Esophagus squamous epithelium (tissue), 5 donors: ENCODE measurements at regions not wholly inside any gene's neighbourhood (a gene's known extent, or its start where the extent isn't known, plus 50 kb on each side); places are given as distances from the start of the nearest gene placed in this dataset.

Experiments
- DNase-seq: peaks from one replicate; lab custom pipeline; 2025; lab: John Stamatoyannopoulos, UW
- H3K27ac ChIP-seq, 4 donors: fragments of 200-600 bp; sonication (generic); one replicate each; pipeline ENCODE4 v1.5.1; 2016 to 2019; ENCODE audit warnings: mild to moderate bottlenecking in 1 of 4
- H3K27me3 ChIP-seq, 4 donors: fragments of 200-600 bp; sonication (generic); 1 replicate in 3 of 4; 2 replicates in 1 of 4; pipeline versions ENCODE4 v1.5.1 to v1.6.0; 2017 to 2021; ENCODE audit warnings: antibody characterized with exemption in 1 of 4
- H3K36me3 ChIP-seq, 3 donors: fragments of 200-600 bp; sonication (generic); one replicate each; pipeline ENCODE4 v1.5.1; 2016 to 2019
- H3K4me1 ChIP-seq, 3 donors: fragments of 200-600 bp; sonication (generic); one replicate each; pipeline ENCODE4 v1.5.1; 2017 to 2019
- H3K4me3 ChIP-seq, 4 donors: fragments of 200-600 bp; sonication (generic); 1 replicate in 3 of 4; 2 replicates in 1 of 4; pipeline ENCODE4 v1.5.1; 2016 to 2019; ENCODE audit warnings: mild to moderate bottlenecking in 2 of 4, moderate library complexity in 1 of 4
- H3K9me3 ChIP-seq, 3 donors: fragments of 200-600 bp; sonication (generic); one replicate each; pipeline ENCODE4 v1.5.1; 2016 to 2019
- CTCF ChIP-seq, 6 experiments: fragments of 450-650 bp in 4 of 6; fragments of 200-600 bp in 2 of 6; sonication (generic) in 2 of 6; IDR thresholded peaks; one replicate each; pipeline ENCODE4 v1.5.1; 2016 to 2019; ENCODE audit warnings: antibody characterized with exemption in 6 of 6, mild to moderate bottlenecking in 4 of 6, moderate library complexity in 4 of 6
- POLR2A ChIP-seq, 4 donors: fragments of 450-650 bp; IDR thresholded peaks; one replicate each; pipeline ENCODE4 v1.6.1; 2017; ENCODE audit warnings: antibody characterized with exemption in 4 of 4, mild to moderate bottlenecking in 4 of 4, moderate library complexity in 3 of 4
- WGBS, 2 donors: methylation state at CpG; one replicate each; pipeline ENCODE4 v1.1.5; 2018; 5-methylcytosine and 5-hydroxymethylcytosine counted together
- intact Hi-C: fragments of 100-400 bp; cut with DNase I; formaldehyde crosslinking; loops from one replicate; pipeline ENCODE4 v1.15.0; 2022
- donor health status: DM: yes; HTN: yes; CAD: no.

- no peak overlapping the region for H3K27ac ChIP-seq
- H3K27me3 ChIP-seq, result no peaks in the 10 kb centered on the region
- WGBS, 2 donors, result 23 to 39% methylated on average over 1 of the region's 1 CpG
- TF ChIP-seq POLR2A (IDR thresholded peaks at IDR 0.05) (no peak), CTCF (IDR thresholded peaks at IDR 0.05) (no peak)
- DNase-seq, result no peak
- no peak overlapping the region for H3K4me3 ChIP-seq
- H3K4me1 ChIP-seq, result no peaks in the 10 kb centered on the region
- intact Hi-C loops, result no loop called here
- H3K36me3 ChIP-seq, result no peaks in the 10 kb centered on the region
- no peaks in the 10 kb centered on the region for H3K9me3 ChIP-seq
Measured at GRCh38 chr4:66589183-66589582, 918.9 kb upstream of the EPHA5 start.

- intact Hi-C loops, result no loop called here
- no peak overlapping the region for H3K4me3 ChIP-seq
- no peaks in the 10 kb centered on the region for H3K27me3 ChIP-seq
- no peak overlapping the region for H3K27ac ChIP-seq
- H3K9me3 ChIP-seq, result no peaks in the 10 kb centered on the region
- WGBS, 2 donors, result 53 to 68% methylated on average over 1 of the region's 1 CpG
- TF ChIP-seq CTCF (IDR thresholded peaks at IDR 0.05), result no peak
- TF ChIP-seq POLR2A (IDR thresholded peaks at IDR 0.05), result no peak
- no peaks in the 10 kb centered on the region for H3K4me1 ChIP-seq
- no peaks in the 10 kb centered on the region for H3K36me3 ChIP-seq
- DNase-seq, result no peak
Measured at GRCh38 chr4:66585767-66586166, 915.5 kb upstream of the EPHA5 start.

GRCh38 chr4:66577922-66578321 is 907.6 kb upstream of the EPHA5 start:
- no peaks in the 10 kb centered on the region for H3K9me3 ChIP-seq
- no peaks in the 10 kb centered on the region for H3K27me3 ChIP-seq
- H3K27ac ChIP-seq, result no peak overlapping the region
- H3K4me3 ChIP-seq, result no peak overlapping the region
- no peak for DNase-seq
- peaks cover 0 to 10% (median 0%) of the 10 kb centered on the region in 3 donors for H3K4me1 ChIP-seq
- 12 to 14% methylated on average over 2 of the region's 2 CpGs for WGBS, 2 donors
- TF ChIP-seq POLR2A (IDR thresholded peaks at IDR 0.05) (no peak), CTCF (IDR thresholded peaks at IDR 0.05) (no peak)
- intact Hi-C loops, result no loop called here
- H3K36me3 ChIP-seq, result no peaks in the 10 kb centered on the region

- Histone ChIP-seq H3K36me3 (no peaks in the 10 kb centered on the region), H3K4me1 (peaks cover 0 to 10% (median 0%) of the 10 kb centered on the region in 3 donors), H3K27ac (no peak overlapping the region), H3K27me3 (no peaks in the 10 kb centered on the region), H3K9me3 (no peaks in the 10 kb centered on the region), H3K4me3 (peak overlapping the region in 1 of 4 donors; percentile 34)
- TF ChIP-seq POLR2A (IDR thresholded peaks at IDR 0.05), result no peak
- TF ChIP-seq CTCF (IDR thresholded peaks at IDR 0.05), result no peak
- 28 to 60% methylated on average over 11 of the region's 11 CpGs for WGBS, 2 donors
- DNase-seq, result no peak
- intact Hi-C loops, result no loop called here
Measured at GRCh38 chr4:66575008-66575696, 904.9 kb upstream of the EPHA5 start.

GRCh38 chr4:66574145-66574978 is 904.1 kb upstream of the EPHA5 start:
- no peak for DNase-seq
- peak overlapping the region in 1 of 4 donors; percentile 34 for H3K4me3 ChIP-seq
- no peak overlapping the region for H3K27ac ChIP-seq
- TF ChIP-seq POLR2A (IDR thresholded peaks at IDR 0.05), result no peak
- TF ChIP-seq CTCF (IDR thresholded peaks at IDR 0.05), result no peak
- intact Hi-C loops, result no loop called here
- no peaks in the 10 kb centered on the region for H3K27me3 ChIP-seq
- no peaks in the 10 kb centered on the region for H3K9me3 ChIP-seq
- WGBS, 2 donors, result 43 to 58% methylated on average over 7 of the region's 7 CpGs
- no peaks in the 10 kb centered on the region for H3K36me3 ChIP-seq
- peaks cover 0 to 10% (median 0%) of the 10 kb centered on the region in 3 donors for H3K4me1 ChIP-seq
